ENCODE measurements at regions not wholly inside any gene's neighbourhood (a gene's known extent, or its start where the extent isn't known, plus 50 kb on each side); places are given as distances from the start of the nearest gene placed in this dataset.
"Not testable (repeated sequence)": the region's sequence is repeated elsewhere in the genome, so short reads cannot be mapped to it uniquely, and the experiment has no call there.

DNA sequence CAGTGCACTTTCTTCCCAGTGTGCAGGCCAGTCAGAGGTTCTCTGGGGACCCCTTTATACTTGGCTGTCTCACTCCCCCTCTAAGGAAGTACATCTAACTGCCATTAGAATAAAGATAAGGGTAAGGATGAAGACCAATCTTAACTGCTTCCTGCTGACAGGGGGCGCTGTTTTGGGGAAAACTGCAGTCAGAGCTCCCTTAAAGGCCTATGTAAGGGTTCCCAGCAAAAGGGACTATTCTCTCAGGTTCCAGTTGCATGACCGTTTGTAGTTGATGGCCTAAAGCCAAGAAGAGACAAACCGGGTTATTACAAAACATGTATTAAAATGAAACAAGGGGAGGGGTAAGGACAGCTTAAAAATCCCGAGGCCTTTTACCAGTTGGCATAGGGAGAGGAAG, 115.6 kb upstream of the SPIN4 start:
- no peak for DNase-seq (ENCODE audit: low read depth)

DNA sequence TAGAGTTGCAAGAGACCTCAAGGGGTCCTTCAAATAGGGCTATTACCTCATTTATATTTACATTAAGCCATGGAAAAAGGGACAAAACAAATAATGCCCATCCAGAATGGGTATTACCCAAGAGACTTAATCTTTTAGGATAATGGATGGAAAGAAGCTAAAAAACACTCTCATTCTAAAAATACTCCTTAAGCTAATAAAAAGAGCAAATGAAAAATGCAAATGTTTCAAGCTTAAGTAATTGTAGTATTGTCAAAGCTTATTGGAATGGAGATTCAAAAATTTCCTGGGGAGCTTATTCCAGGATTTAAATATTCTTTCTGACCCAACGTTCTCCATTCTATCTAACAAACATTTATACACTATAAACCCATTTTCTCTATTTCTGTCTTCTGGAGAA, 107.8 kb upstream of the SPIN4 start:
- DNase-seq (ENCODE audit: low read depth), result no peak

DNA sequence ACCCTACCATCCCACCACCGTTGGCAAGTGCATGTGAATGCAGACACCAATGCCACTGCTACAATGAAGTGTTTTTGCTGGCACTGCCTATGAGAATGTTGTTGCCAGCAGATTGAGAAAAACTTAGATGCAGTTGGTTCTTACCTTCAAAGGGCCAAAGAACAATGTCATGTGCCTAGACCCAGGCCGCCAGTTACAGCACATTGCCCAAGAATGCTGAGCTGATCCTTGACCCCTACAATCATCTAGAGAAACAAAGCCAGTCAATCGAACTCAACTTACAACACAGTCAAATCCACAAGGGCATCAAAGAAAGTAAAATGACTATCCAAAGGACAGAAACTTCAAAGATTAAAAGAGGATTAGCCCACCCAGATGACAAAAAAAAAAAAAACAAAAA, 102.4 kb upstream of the SPIN4 start:
- DNase-seq (ENCODE audit: low read depth), result no peak

DNA sequence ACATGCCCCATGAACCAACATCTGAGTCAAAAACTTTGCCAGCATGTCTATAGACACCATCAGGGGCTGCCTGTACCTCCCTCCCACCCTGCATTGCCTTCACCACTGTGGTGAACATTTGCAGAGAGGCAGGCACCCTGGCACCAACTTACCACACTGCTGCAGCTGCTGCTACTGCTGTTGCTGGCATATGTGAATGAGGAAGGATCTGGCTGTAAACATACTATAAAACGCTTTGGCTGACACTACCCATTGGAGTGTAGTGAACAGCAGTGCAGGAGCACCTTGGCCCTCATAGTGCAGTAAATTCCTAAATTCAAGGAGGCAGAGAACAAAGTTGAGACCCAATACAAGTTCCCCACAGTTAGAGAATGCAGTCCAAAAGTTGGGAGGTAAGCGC, 90.6 kb upstream of the SPIN4 start:
- no peak for DNase-seq (ENCODE audit: low read depth)

DNA sequence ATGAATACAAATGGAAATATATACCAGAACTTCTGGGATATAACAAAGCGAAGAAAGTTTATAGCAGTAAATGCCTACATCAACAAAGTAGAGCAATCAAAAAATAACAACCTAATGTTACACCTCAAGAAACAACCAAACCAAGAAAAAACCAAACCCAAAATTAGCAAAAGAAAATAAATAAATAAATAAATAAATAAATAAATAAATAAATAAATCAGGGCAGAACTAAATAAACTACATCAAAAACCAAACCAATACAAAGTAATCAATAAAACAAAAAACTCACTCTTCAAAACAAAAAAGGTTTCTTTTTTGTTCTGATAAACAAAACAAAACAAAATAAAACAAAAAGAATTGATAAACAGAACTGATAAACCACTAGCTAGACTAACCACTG, 88.4 kb upstream of the SPIN4 start:
- DNase-seq (ENCODE audit: low read depth), result no peak

DNA sequence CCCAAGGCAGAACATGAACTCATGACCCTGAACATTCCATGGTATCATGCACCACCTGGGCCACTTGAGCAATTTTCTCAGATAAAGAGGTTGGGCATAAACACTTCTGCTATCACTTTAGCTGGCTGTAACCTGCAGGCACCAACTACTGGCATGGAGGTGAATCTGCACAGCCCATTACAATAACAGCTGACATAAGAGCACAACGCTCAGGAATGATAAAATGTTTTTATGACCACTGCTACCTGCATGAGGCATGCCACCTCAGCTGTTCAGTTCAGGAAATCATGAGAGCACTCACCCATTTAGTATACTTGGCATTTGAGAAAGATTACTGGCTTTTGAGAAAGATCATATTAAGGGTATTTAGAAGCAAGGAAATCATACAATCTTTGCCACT, 85.7 kb upstream of the SPIN4 start:
- DNase-seq (ENCODE audit: low read depth), result no peak

DNA sequence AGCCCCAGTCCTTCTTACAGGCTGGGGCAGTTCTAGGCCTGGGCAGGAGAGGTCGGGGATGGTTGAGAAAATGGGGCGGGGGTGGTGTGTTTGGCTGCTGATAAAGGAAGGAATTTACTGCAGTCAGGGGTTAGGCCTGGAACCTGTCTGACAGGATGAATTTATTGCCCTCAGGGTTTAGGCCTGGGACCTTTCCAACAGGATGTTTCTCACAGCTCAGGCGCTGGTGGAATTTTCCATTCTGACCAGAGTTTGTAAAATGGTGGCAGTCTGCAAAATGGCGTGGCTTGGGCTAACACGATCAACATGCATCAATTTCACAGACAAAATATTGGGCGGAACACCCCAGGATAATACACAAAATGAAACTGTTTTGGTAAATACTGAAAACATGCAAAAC, 83.5 kb upstream of the SPIN4 start:
- DNase-seq (ENCODE audit: low read depth), result no peak

DNA sequence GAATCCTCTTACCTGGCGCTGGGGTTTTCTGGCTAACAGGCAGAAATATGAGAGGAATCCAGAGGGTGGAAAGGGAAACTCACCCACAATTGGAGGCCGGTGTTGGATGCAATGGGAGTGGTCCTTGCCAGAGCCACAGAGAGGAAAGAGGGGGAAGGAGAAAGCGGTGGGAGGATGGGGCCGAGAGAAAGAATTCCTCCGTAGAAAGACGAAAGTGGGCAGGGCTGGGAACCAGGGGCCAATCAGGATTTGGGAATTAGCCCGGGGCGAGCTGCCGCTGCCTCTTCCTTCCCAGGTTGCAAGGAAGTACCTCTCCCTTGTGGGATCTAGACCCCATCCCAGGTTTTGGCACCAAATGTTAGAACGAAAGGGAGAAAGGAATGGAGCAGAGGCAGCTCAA, 83.1 kb upstream of the SPIN4 start:
- no peak for DNase-seq (ENCODE audit: low read depth)

DNA sequence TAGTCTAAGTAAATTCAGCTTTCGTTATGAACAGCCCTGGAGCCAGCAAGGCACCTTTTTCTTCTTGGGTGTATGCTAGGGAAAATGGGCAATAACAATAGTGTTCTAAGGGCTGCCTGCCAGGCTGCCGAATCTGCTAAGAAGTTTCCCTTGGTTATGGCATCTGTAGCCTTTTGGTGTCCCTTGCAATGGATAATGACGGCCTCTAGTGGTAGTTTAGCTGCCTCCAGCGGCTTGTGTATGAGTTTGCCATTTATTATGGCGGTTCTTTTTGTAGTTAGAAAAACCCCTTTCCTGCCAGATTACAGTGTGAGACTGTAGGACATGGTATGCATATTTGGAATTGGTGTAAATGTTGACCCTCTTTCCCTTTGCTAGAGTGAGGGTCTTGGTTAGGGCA, 78.9 kb upstream of the SPIN4 start:
- no peak for DNase-seq (ENCODE audit: low read depth)

DNA sequence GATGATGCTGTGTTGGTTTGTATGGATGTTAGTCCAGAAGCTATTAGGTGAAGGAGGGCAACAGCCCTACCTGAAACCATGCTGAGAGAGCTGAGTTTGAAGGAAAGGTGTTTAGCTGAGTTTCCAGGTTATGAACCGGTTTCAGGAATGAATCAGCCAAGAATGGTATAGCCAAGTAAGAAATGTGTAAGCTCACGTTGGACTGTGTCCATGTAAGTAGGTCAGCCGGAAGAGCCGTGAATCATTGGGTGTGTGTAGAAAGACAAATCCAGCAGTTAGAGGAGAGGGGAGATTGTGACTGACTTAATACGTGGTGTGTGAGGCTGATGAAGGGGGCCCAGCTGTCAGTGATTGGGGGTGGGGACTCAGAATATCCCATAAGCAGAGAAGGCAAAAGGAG, 77.2 kb upstream of the SPIN4 start:
- no peak for DNase-seq (ENCODE audit: low read depth)

DNA sequence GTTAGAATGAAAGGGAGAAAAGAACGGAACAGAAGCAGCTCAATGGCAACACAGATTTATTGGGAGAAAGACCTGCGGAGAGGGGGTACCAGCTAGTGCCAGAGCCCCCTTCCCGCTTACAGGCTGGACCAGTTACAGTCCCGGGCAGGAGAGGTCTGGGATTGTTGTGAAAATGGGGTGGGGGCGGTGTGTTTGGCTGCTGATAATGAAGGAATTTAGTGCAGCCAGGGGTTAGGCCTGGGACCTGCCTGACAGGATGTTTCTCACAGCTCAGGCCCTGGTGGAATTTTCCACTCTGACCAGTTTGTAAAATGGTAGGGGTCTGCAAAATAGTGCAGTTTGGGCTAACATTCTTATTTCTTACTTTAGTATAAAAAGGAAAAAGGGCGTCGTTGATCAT, 75.4 kb upstream of the SPIN4 start:
- no peak for DNase-seq (ENCODE audit: low read depth)

DNA sequence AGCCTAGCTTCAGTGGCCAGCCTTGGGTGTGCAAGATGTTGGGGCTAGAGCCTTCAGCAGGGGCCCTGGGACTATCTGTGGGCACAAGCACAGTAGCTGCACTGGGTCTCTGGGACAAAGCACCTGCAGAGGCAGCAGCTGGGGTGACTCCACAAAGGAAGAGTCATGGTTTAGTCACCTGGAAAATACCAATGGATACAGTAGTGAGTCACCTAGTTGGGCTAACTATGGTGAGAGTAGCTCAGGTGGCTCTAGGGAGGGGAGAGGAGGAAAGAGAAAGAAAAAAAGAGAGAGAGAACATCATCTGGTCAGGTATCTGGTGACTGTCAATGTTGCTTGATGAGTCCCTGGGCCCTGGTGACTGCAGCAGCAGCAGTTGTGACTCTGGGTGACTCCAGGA, 72.9 kb upstream of the SPIN4 start:
- DNase-seq (ENCODE audit: low read depth), result no peak

DNA sequence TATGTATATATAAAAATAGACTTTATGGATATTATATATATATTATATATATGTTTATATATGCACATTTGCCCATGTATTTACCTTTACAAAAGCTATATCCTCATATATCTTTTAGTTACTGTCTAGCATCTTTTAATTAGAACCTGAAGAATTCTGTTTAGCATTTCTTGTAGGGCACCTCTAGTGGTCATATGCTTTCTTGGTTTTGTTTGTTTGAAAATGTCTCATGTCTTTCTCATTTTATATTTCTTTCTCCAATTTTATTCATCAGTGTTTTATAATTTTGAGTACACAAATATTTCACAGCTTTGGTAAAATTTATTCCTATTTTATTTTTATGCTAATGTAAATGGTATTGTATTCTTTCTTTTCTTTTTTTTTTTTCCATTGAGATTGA, 70.3 kb upstream of the SPIN4 start:
- DNase-seq (ENCODE audit: low read depth), result no peak

DNA sequence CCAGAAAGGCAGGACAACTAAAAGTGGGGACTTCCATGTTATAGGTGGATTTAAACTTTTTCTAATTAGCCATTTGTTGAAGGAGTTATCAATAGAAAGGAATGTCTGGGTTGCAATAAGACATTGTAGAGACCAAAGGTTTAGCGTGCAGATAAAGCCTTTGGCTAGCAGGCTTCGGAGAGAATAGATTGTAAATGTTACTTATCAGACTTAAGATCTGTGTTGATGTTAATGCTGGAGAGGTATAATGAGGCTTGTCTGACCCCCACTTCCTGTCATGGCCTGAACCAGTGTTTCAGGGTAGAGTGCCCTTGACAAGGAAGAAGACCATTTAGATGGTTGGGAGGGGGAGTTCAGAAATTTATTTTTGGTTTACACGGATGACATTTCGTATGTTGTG, 67.1 kb upstream of the SPIN4 start:
- DNase-seq (ENCODE audit: low read depth), result no peak

DNA sequence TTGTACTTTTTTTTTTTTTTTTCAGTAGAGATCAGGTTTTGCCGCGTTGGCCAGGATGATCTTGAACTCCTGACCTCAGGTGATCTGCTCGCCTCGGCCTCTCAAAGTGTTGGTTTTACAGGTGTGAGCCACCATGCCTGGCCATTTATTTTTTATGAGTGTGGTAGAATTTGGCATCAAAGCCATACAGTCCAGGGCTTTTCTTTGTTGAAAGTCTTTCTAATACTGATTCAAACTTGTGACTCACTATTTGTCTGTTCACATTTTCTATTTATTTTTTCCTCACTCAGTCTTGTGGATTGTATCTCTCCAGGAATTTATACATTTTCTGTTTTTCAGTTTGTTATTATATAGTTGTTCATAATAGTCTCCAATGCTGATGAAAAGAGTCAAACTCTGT, 66.5 kb upstream of the SPIN4 start:
- no peak for DNase-seq (ENCODE audit: low read depth)

DNA sequence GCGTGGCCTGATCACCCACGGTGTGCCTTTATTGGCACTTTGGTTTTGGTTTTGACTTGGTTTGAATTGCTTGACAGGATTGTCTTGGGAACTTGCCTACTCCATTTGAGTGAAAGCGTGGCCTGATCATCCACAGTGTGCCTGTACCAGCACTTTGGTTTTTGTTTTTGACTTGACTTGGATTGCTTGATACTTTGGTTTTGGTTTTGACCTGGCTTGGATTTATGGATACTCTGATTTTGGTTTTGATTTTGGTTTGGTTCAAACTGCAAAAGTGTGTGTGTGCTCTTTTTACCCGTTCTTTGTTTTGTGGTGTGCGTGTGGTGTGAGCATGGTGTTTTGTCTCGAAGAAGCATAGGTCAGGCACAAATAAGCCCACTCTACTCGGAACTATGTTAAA, 58.8 kb upstream of the SPIN4 start:
- DNase-seq (ENCODE audit: low read depth), result not testable (repeated sequence)

DNA sequence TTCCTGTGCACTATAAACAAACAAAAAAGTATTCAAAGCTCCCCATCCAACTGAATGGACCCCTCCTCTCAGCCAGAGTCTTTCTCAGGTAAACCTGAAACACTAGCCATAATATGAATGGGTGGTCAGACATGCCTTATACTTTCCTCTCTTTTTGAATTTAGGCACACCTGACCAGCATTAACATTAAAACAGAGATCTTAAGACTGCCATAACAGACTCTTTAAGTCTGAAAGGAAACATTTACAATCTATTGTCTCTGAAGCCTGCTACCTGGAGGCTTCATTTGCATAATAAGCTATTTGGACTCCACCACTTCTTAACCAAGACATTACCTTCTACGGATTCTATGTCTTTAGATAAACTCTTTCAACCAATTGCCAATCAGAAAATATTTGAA, 56.9 kb upstream of the SPIN4 start:
- no peak for DNase-seq (ENCODE audit: low read depth)

DNA sequence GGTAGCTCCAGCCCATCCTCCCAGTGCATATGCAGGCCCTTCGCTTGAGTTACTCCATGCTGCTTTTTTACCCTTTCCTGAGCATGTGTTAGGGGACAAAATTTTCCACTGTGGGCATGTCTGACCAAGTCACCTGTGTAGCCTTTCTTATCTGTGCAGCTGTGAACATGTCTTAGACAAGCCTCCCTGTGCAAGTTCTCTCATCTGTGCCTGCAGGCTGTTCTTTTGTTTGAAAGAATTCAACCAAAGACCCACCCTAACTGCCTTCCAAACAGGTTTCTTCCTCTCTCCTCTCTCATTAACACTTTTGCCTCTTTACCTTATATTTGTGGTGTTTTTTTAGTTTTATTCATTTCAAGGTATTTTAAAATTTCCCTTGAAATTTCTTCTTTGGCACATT, 53.2 kb upstream of the SPIN4 start:
- DNase-seq (ENCODE audit: low read depth), result no peak

DNA sequence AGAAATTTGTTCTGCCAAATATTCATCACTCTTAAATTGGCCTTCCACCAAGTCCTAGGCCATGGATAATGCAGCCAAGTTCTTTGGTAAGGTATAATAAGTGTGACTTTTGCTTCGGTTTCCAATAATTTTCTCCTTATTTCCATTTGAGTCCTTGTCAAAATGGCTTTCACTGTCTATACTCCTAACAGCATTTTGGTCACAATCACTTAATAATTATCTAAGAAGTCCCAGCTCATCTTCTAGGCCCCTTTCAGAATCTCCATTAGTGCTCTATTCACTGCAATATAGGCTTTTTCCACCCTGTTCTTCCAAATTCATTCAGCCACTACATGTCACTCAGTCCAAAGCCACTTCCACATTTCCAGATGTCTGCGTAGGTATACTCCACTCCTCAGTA, 51.0 kb upstream of the SPIN4 start:
- no peak for DNase-seq (ENCODE audit: low read depth)

Measured in activated T-cell treated with anti-CD3 and anti-CD28 coated beads for 24 hours (primary cell).